ENCODE measurements at regions not wholly inside any gene's neighbourhood (a gene's known extent, or its start where the extent isn't known, plus 50 kb on each side); places are given as distances from the start of the nearest gene placed in this dataset.
"Not testable (repeated sequence)": the region's sequence is repeated elsewhere in the genome, so short reads cannot be mapped to it uniquely, and the experiment has no call there.

GRCh38 chr18:39208190-39208589, 1642.6 kb upstream of the CELF4 start:
- FAIRE-seq = no peak
- no peak overlapping the region for H3K27ac ChIP-seq (ENCODE audit: low read depth in 2 of 2, low read length in 2 of 2)
- DNase-seq = no peak
- intact Hi-C loops (cut with DNase I) = loop anchor here (10.0 kb wide), 1 partner anchor 57 kb away; no protein-coding TSS in a partner anchor
- H3K9ac ChIP-seq (ENCODE audit: low read length in 3 of 3) = no peak overlapping the region
- no peak for TF ChIP-seq CTCF (IDR thresholded peaks at IDR 0.05; ENCODE audit: borderline replicate concordance, extremely low read depth, insufficient read depth)
- H3K36me3 ChIP-seq (ENCODE audit: control insufficient read depth in 2 of 3, insufficient read depth in 3 of 3, low read length in 3 of 3) = no peaks in the 10 kb centered on the region
- no peaks in the 10 kb centered on the region for H3K9me3 ChIP-seq (ENCODE audit: control insufficient read depth in 2 of 3, insufficient read depth in 1 of 3, low read length in 3 of 3)
- H3K27me3 ChIP-seq (ENCODE audit: control insufficient read depth, insufficient read depth, low read length) = no peaks in the 10 kb centered on the region
- no peak overlapping the region for H3K4me3 ChIP-seq (ENCODE audit: low read length in 3 of 3)
- no peaks in the 10 kb centered on the region for H3K4me1 ChIP-seq (ENCODE audit: control insufficient read depth in 2 of 3, insufficient read depth in 2 of 3, low read depth in 1 of 3, low read length in 3 of 3)

GRCh38 chr18:39206398-39207103, 1641.0 kb upstream of the CELF4 start:
- not testable (repeated sequence) for FAIRE-seq
- intact Hi-C loops (cut with DNase I) = loop anchor here (10.0 kb wide), 1 partner anchor 58 kb away; no protein-coding TSS in a partner anchor

GRCh38 chr18:39205565-39206195, 1640.1 kb upstream of the CELF4 start:
- Histone ChIP-seq H3K9me3 (ENCODE audit: control insufficient read depth in 2 of 3, insufficient read depth in 1 of 3, low read length in 3 of 3) (no peaks in the 10 kb centered on the region), H3K27ac (ENCODE audit: low read depth in 2 of 2, low read length in 2 of 2) (no peak overlapping the region), H3K4me3 (ENCODE audit: low read length in 3 of 3) (no peak overlapping the region), H3K36me3 (ENCODE audit: control insufficient read depth in 2 of 3, insufficient read depth in 3 of 3, low read length in 3 of 3) (no peaks in the 10 kb centered on the region), H3K9ac (ENCODE audit: low read length in 3 of 3) (no peak overlapping the region), H3K4me1 (ENCODE audit: control insufficient read depth in 2 of 3, insufficient read depth in 2 of 3, low read depth in 1 of 3, low read length in 3 of 3) (no peaks in the 10 kb centered on the region), H3K27me3 (ENCODE audit: control insufficient read depth, insufficient read depth, low read length) (no peaks in the 10 kb centered on the region)
- FAIRE-seq (no peak), DNase-seq (no peak)
- intact Hi-C loops (cut with DNase I) = loop anchor here (10.0 kb wide), 1 partner anchor 59 kb away; no protein-coding TSS in a partner anchor
- TF ChIP-seq CTCF (IDR thresholded peaks at IDR 0.05; ENCODE audit: borderline replicate concordance, extremely low read depth, insufficient read depth) = no peak

More at GRCh38 chr18:39206398-39207103, 1641.0 kb upstream of the CELF4 start:
- not testable (repeated sequence) for H3K9ac ChIP-seq (ENCODE audit: low read length in 3 of 3); DNase-seq; H3K4me3 ChIP-seq (ENCODE audit: low read length in 3 of 3); H3K27ac ChIP-seq (ENCODE audit: low read depth in 2 of 2, low read length in 2 of 2); H3K4me1 ChIP-seq (ENCODE audit: control insufficient read depth in 2 of 3, insufficient read depth in 2 of 3, low read depth in 1 of 3, low read length in 3 of 3); H3K36me3 ChIP-seq (ENCODE audit: control insufficient read depth in 2 of 3, insufficient read depth in 3 of 3, low read length in 3 of 3); H3K9me3 ChIP-seq (ENCODE audit: control insufficient read depth in 2 of 3, insufficient read depth in 1 of 3, low read length in 3 of 3); H3K27me3 ChIP-seq (ENCODE audit: control insufficient read depth, insufficient read depth, low read length)

GRCh38 chr18:39200153-39200552, 1634.6 kb upstream of the CELF4 start:
- intact Hi-C loops (cut with DNase I) = loop anchor here (10.0 kb wide), 1 partner anchor 65 kb away; no protein-coding TSS in a partner anchor
- FAIRE-seq (no peak), DNase-seq (no peak)
- H3K4me1 ChIP-seq (ENCODE audit: control insufficient read depth in 2 of 3, insufficient read depth in 2 of 3, low read depth in 1 of 3, low read length in 3 of 3) = no peaks in the 10 kb centered on the region
- no peak overlapping the region for H3K9ac ChIP-seq (ENCODE audit: low read length in 3 of 3)
- H3K9me3 ChIP-seq (ENCODE audit: control insufficient read depth in 2 of 3, insufficient read depth in 1 of 3, low read length in 3 of 3) = no peaks in the 10 kb centered on the region
- no peak overlapping the region for H3K27ac ChIP-seq (ENCODE audit: low read depth in 2 of 2, low read length in 2 of 2)
- no peaks in the 10 kb centered on the region for H3K27me3 ChIP-seq (ENCODE audit: control insufficient read depth, insufficient read depth, low read length)
- no peak overlapping the region for H3K4me3 ChIP-seq (ENCODE audit: low read length in 3 of 3)
- H3K36me3 ChIP-seq (ENCODE audit: control insufficient read depth in 2 of 3, insufficient read depth in 3 of 3, low read length in 3 of 3) = no peaks in the 10 kb centered on the region
- no peak for TF ChIP-seq CTCF (IDR thresholded peaks at IDR 0.05; ENCODE audit: borderline replicate concordance, extremely low read depth, insufficient read depth)
